T47D (cell line): ENCODE measurements at regions not wholly inside any gene's neighbourhood (a gene's known extent, or its start where the extent isn't known, plus 50 kb on each side); places are given as distances from the start of the nearest gene placed in this dataset.
A peak's percentile ranks its signal among the peaks of the same experiment; 100 is the strongest.

ENCODE experiments used
- DNase-seq, 2 experiments: peaks; one replicate each; pipeline versions ENCODE4 v3.0.0 to v3.0.0-alpha.2; 2011 to 2012; ENCODE audit warnings: low read depth in 1 of 2, low spot score in 1 of 2
- JUND ChIP-seq: IDR thresholded peaks from 2 replicates; pipeline ENCODE4 v1.6.1; 2012; ENCODE audit warnings: low read depth
- in situ Hi-C: cut with HindIII; loops from 2 replicates; pipeline ENCODE4 v1.10.0; 2016; ENCODE audit warnings: low sequenced_read_pairs, low pct_unique_long_range_greater_than_20kb

- DNase-seq, result no peak
- TF ChIP-seq JUND, result no peak
- in situ Hi-C loops, result no loop called here
Observed at GRCh38 chr9:134495881-134496412, 145.7 kb upstream of the COL5A1 start.

DNA sequence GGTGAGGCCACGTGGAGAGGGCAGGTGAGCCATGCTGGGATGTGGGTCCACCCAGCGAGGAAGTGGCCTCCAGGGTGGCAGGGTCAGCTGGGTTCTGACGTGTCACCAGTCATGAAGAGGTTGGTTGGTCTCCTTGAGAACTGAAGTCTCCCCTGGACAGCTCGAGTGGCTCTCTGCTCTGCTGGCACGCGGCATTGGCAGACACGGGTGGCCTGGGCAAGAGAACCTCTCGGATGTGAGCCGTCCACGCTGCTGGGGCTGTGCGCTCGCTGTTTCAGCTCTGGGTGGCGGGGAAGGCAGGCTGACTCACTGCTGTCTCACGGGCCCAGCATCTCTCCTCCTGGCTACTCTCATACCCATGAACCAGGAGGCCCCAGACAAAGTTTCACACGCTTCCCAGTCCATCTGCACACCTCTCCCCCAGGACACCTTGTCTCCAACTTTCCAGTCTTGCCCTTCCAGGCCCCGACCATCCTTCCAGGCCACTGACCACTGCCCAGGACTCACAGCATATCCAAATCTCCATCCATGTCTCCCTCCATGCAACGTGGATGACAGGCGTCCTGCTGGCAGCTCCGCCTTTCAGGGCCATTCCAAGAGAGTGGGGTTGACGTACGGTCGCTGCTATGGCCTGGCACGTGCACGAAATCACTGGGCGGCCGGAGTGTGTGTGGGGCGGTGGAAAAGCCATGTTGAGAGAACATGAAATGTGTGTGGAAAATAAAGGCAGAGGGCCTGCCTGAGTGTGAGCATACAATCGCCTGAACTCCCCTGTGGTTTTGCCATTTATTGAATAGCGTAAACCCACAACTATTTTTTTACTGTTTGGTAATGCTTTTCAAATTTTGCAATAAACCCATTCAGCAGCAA, 145.0 kb upstream of the COL5A1 start:
- in situ Hi-C loops, result no loop called here
- no peak for DNase-seq
- TF ChIP-seq JUND, result no peak

DNA sequence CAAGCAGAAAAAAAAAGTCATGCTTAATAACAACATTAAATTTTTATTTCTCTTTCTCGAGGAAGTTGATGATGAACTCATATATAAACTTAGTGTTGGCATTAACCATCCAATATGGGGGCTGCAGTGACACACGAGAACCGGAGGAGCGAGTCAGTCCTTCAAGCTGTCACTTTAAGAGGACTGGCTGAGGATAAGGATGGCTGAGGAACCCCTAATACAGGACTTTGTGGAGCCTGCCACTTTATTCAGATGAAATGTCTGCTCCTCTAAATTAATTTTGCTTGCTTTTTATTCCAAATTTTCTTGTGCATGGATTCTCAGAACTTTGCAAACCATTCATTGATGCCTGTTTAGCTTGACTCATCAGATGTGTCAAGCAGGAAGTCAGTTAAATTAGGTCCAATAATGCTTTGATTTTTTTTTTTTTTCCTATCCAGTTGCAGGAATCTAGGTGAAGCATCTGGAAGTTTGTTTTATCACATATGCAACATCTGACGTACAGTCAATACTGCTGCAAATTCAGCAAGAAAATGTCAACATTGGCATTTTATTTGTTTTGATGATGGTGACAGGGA, 144.2 kb upstream of the COL5A1 start:
- no peak for DNase-seq
- in situ Hi-C loops, result no loop called here
- no peak for TF ChIP-seq JUND

DNA sequence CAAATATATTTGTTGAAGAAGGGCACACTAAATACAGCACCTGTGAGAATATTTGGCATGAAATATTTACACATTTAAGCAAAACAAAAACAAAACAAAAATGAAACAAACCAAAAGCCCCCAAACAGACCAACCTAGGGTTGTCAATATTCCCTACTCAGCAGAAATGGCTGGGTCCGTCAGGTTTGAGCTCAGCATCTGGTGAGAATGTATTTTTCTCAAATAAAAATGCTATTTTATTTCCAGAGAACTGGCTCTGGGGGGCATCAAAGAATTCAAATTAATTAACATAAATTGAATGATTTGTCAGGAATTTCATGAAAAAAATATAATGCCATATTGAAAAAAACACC, 142.8 kb upstream of the COL5A1 start:
- in situ Hi-C loops, result no loop called here
- no peak for TF ChIP-seq JUND
- no peak for DNase-seq

DNA sequence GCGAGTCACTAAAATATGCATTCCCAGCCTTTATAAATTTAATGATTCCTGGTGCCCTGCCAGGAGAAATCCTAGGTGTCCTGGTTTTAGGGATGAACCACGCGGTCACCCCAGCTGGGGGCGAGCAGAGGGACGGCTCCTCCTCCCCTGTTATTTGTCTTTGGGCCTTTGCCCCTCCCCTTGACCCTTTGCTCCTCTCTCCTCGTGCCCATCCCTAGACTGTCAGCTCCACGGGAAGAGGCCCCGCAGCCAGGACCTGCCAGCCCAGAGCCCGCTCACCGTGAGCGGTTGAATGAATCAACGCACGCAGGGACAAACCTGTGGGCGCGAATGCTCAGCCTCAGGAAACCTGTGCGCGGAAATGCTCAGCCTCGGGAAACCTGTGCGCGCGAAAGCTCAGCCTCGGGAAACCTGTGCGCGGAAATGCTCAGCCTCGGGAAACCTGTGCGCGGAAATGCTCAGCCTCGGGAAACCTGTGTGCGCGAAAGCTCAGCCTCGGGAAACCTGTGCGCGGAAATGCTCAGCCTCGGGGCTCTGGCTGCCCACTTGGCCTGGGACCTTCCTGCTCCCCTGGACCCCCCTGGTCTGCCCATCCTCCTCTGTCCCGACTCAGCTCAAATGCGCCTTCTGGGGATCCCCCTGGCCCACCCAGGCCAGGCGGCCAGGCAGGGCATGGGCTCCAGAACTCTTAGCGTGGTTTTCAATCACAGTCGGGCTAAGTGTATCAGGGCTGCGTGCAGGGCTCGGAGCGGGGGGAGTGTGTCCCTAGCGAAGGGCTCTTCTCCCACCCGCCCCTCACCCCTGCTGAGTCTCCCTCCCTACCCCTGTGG, 140.5 kb upstream of the COL5A1 start:
- no peak for TF ChIP-seq JUND
- DNase-seq, result peak in 1 of 2 experiments; percentile 21
- in situ Hi-C loops, result no loop called here

DNA sequence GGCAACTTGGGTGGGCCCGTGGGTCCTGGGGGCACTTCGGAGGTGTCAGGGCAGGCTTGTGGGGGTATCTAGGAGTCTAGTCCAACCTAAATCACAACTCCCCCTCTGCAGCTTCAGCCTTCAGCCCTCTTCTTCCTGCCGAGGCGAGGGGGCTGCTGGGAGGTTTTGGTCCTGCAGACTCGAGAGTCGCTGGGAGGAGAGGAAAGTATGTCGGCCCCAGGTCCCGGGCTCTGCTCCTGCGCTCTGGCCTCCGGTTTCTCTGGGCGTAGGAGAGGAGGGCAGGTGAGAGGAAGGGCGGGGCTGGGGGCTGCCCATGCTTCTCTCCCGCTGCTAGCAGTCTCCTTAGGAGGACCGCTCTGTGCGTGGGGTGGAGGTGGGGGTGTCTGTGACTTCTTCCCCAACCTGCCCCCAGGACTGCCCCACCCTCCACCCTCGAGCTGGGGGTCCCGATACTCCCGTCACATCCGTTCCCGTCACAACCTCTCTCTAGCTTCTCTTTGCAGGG, 139.8 kb upstream of the COL5A1 start:
- DNase-seq, result no peak
- no peak for TF ChIP-seq JUND
- in situ Hi-C loops, result no loop called here

DNA sequence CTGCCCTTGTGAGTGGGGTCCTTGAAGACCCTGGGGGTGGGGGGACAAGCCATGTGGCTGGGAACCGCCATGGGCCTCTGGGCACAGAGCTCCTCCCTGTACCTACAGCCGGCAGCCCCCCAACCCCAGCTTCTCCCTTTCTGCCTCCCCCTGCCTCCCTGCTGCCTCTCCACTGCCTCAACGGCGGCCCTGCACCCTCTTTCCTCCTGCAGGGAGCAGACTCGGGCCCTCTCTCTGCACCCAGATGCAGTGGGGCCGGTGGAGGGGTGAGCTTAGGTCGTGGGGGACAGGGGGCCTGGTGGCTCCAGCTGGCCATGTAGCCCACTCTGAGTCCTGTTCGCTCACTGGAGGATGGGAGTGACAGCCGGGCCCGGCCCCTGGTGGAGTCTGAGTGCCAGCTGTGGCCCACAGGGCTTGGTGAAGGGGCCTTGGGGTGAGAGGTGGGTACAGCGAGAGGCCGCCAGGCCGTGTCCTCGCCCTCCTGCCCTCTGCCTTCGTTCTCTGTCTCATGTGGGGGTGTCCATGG, 139.3 kb upstream of the COL5A1 start:
- TF ChIP-seq JUND, result no peak
- in situ Hi-C loops, result no loop called here
- no peak for DNase-seq

DNA sequence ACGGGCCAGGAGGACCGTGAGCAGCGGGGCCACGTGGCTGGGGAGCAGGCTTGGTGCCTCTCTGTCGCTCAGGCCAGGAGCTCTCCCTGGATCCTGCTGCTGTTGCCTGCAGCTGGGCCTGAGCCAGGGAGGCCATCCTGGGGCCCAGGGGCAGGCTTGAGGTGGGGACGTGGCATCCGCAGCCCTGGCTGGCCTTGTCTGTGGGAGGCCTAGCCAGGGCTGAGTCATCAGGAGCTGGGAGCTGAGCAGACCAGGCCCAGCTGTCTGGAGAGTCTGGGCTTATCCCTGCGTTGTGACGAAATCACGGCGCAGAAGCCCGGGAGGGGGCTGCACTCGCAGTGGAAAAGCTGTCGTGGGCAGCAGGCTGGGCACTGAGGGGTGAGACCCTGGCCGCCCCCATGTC, 138.8 kb upstream of the COL5A1 start:
- TF ChIP-seq JUND, result no peak
- DNase-seq, result no peak
- in situ Hi-C loops, result no loop called here

- DNase-seq, result no peak
- TF ChIP-seq JUND, result no peak
- in situ Hi-C loops, result no loop called here
Observed at GRCh38 chr9:134503301-134504105, 138.1 kb upstream of the COL5A1 start.

DNA sequence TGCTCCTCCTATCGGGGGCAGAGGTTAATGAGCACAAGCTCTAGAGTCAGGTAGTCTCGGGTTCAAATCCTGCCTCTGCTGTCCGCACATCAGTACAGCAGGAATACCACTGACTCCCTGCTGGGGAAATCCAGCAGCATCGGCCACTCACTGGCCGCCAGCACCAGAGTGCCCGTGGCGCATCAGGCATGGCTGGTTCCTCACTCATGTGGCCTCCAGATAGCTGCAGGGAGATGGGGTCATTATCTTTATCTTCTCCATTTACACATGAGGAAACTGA, 137.6 kb upstream of the COL5A1 start:
- in situ Hi-C loops, result no loop called here
- no peak for DNase-seq
- no peak for TF ChIP-seq JUND

- DNase-seq, result no peak
- no peak for TF ChIP-seq JUND
- in situ Hi-C loops, result no loop called here
Observed at GRCh38 chr9:134505032-134505431, 136.6 kb upstream of the COL5A1 start.

DNA sequence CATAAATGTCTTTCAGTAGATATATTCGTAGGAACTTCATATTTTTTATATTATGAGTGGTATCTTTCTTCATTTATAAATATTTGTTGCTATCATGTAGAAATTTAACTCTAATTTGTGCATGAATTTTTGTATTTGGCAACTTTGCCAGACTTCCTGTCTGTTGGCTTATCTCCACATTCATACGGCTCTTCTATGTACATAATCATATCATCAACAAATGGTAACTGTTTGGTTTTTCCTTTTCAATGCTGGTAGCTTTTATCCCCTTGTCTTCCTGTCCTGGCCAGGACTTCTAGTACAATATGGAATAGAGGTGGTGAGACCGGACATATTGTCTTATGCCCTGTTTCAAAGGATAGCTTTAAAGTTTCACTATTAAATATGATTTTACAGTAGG, 132.3 kb upstream of the COL5A1 start:
- no peak for DNase-seq
- in situ Hi-C loops, result no loop called here
- TF ChIP-seq JUND, result no peak
